ENCODE measurements at regions not wholly inside any gene's neighbourhood (a gene's known extent, or its start where the extent isn't known, plus 50 kb on each side); places are given as distances from the start of the nearest gene placed in this dataset.

DNA sequence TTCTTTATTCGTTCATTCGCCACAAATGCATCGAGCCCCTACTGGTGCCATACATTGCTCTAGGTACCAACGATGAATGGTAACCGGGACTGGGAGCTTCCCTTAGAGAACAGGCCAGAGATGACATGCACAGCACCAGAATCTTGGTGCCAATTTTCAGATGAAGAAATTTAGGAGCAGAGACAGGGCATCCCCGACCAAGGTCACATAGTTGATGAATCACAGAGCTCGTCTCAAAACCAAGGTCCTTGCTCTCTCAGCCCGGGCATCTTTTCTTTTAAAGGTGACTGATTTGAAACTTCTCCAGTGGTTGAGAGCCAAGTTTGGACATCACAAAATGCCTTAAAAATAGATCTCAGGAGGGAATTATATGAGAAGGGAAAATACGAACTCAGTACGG lies 73.2 kb upstream of the C16orf82 start:
- DNase-seq, result no peak

DNA sequence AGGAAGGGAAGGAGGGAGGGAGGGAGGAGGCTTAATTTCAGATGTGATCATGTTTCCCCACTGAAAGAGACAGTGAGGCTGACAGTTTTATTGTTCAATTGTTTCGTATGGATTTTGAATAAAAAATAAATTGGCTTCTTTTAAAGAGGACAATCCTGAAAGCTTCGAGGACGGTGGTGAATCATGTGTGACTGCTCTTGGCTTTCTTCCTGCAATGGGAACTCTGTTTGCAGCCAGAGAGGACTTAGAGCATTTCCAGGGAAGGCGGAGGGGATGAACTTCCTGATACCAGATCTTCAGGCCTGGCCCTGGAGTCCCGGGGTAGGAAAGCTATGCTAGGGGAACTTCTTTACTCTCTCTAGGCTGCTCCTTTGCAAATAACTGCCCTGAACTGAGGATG lies 72.8 kb upstream of the C16orf82 start:
- DNase-seq, result no peak

DNA sequence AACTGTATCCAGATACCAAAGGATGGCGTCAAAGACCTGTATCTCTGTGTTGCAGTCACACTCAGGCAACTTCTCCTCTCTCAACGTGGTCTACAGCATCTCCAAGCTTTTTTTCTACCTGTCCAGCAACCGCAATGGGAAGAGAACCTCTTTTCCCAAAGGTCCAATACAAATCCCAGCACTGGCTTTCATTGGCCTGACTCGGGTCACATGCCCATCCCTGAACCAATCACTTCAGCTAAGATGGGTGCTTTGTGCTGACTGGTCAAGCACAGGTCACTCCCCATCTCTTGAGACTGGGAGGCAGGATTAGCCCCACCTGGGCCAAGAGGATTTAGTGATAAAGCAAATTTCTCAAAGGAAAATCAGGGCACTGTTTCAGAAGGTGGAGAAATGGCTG lies 71.2 kb upstream of the C16orf82 start:
- DNase-seq, result no peak

DNA sequence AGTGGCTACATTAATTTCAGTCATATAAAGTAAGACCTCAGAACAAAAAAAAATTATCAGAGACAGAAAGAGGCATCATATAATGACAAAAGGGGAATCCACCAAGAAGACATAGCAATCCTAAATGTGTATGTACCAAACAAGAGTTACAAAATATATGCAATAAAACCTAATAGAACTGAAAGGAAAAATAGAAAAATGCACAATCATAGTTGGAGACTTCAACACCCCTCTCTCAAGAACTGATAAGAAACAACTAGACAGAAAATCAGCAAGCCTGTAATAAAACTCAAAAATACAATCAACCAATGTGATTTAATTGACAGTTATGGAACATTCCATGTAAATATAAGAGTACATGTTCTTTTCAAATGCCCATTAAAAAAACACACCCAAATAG lies 61.3 kb upstream of the C16orf82 start:
- DNase-seq, result no peak

Measured in CD4-positive, alpha-beta T cell treated with Interleukin-6 for 4 hours (primary cell).